ENCODE measurements at regions not wholly inside any gene's neighbourhood (a gene's known extent, or its start where the extent isn't known, plus 50 kb on each side); places are given as distances from the start of the nearest gene placed in this dataset.

GRCh38 chr9:80691229-80691628, 998.1 kb downstream of the TLE1 start:
- no peak for TF ChIP-seq CTCF (IDR thresholded peaks at IDR 0.05)
- TF ChIP-seq EZH2 (IDR thresholded peaks at IDR 0.05), result no peak
- TF ChIP-seq EZH2phosphoT487 (IDR thresholded peaks at IDR 0.05), result no peak

Data from neural progenitor cell (in vitro differentiated cells).